ENCODE measurements at regions not wholly inside any gene's neighbourhood (a gene's known extent, or its start where the extent isn't known, plus 50 kb on each side); places are given as distances from the start of the nearest gene placed in this dataset.

DNA sequence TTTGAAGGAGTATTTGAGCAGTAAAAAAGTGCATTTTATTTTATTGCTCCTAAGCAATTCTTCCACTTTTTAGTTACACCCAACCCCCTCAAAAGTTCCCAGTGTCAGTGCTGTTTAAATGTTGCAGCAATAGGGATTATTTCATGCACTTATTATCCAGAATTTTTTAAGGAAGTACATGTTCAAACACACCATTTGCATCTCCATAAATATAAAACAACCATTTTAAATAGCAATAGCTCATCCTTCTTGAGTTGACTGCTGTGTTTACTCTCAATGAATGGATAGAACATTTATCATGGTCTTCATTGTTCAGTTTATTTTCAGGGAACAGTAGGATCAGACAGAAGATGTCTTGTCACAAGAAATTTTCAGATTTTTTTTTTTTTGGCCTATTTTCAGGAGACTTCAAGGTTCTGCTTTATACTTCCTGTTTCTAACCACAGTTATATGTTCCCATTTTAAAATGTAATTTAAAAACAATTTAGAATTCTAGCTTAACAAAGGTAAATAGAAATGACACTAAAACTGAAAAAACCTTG, 171.9 kb downstream of the TMA16 start:
- H3K4me1 Mint-ChIP-seq: no peaks in the 10 kb centered on the region
- DNase-seq (ENCODE audit: low spot score): no peak
- ChIA-PET POLR2A (no interaction called here), CTCF (interaction anchor here (1.1 to 1.6 kb wide), 2 partner anchors 14 to 116 kb away, joined by 3 to 4 read pairs; no protein-coding TSS in a partner anchor)
- no peak for TF ChIP-seq OVOL2 (CRISPR knock-in tag; IDR thresholded peaks at IDR 0.05; ENCODE audit: borderline replicate concordance)
- TF ChIP-seq, protein P1, sequence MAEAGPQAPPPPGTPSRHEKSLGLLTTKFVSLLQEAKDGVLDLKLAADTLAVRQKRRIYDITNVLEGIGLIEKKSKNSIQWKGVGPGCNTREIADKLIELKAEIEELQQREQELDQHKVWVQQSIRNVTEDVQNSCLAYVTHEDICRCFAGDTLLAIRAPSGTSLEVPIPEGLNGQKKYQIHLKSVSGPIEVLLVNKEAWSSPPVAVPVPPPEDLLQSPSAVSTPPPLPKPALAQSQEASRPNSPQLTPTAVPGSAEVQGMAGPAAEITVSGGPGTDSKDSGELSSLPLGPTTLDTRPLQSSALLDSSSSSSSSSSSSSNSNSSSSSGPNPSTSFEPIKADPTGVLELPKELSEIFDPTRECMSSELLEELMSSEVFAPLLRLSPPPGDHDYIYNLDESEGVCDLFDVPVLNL (CRISPR knock-in tag; IDR thresholded peaks at IDR 0.05; ENCODE audit: borderline replicate concordance, low read depth): no peak
- no peak for TF ChIP-seq ZNF671 (CRISPR knock-in tag; IDR thresholded peaks at IDR 0.05)
- TF ChIP-seq, protein P2, sequence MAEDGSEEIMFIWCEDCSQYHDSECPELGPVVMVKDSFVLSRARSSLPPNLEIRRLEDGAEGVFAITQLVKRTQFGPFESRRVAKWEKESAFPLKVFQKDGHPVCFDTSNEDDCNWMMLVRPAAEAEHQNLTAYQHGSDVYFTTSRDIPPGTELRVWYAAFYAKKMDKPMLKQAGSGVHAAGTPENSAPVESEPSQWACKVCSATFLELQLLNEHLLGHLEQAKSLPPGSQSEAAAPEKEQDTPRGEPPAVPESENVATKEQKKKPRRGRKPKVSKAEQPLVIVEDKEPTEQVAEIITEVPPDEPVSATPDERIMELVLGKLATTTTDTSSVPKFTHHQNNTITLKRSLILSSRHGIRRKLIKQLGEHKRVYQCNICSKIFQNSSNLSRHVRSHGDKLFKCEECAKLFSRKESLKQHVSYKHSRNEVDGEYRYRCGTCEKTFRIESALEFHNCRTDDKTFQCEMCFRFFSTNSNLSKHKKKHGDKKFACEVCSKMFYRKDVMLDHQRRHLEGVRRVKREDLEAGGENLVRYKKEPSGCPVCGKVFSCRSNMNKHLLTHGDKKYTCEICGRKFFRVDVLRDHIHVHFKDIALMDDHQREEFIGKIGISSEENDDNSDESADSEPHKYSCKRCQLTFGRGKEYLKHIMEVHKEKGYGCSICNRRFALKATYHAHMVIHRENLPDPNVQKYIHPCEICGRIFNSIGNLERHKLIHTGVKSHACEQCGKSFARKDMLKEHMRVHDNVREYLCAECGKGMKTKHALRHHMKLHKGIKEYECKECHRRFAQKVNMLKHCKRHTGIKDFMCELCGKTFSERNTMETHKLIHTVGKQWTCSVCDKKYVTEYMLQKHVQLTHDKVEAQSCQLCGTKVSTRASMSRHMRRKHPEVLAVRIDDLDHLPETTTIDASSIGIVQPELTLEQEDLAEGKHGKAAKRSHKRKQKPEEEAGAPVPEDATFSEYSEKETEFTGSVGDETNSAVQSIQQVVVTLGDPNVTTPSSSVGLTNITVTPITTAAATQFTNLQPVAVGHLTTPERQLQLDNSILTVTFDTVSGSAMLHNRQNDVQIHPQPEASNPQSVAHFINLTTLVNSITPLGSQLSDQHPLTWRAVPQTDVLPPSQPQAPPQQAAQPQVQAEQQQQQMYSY (CRISPR knock-in tag; IDR thresholded peaks at IDR 0.05): no peak
- no peak for TF ChIP-seq NFATC4 (CRISPR knock-in tag; IDR thresholded peaks at IDR 0.05)
- no peak for TF ChIP-seq TP53 (CRISPR knock-in tag; IDR thresholded peaks at IDR 0.05)
- TF ChIP-seq PRRX2 (CRISPR knock-in tag; IDR thresholded peaks at IDR 0.05): no peak
- TF ChIP-seq, protein P3, sequence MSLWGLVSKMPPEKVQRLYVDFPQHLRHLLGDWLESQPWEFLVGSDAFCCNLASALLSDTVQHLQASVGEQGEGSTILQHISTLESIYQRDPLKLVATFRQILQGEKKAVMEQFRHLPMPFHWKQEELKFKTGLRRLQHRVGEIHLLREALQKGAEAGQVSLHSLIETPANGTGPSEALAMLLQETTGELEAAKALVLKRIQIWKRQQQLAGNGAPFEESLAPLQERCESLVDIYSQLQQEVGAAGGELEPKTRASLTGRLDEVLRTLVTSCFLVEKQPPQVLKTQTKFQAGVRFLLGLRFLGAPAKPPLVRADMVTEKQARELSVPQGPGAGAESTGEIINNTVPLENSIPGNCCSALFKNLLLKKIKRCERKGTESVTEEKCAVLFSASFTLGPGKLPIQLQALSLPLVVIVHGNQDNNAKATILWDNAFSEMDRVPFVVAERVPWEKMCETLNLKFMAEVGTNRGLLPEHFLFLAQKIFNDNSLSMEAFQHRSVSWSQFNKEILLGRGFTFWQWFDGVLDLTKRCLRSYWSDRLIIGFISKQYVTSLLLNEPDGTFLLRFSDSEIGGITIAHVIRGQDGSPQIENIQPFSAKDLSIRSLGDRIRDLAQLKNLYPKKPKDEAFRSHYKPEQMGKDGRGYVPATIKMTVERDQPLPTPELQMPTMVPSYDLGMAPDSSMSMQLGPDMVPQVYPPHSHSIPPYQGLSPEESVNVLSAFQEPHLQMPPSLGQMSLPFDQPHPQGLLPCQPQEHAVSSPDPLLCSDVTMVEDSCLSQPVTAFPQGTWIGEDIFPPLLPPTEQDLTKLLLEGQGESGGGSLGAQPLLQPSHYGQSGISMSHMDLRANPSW (CRISPR knock-in tag; conservative IDR thresholded peaks at IDR 0.05; ENCODE audit: low read depth): no peak
- no peak for TF ChIP-seq FOXK1 (CRISPR knock-in tag; IDR thresholded peaks at IDR 0.05)
- TF ChIP-seq, protein P4, sequence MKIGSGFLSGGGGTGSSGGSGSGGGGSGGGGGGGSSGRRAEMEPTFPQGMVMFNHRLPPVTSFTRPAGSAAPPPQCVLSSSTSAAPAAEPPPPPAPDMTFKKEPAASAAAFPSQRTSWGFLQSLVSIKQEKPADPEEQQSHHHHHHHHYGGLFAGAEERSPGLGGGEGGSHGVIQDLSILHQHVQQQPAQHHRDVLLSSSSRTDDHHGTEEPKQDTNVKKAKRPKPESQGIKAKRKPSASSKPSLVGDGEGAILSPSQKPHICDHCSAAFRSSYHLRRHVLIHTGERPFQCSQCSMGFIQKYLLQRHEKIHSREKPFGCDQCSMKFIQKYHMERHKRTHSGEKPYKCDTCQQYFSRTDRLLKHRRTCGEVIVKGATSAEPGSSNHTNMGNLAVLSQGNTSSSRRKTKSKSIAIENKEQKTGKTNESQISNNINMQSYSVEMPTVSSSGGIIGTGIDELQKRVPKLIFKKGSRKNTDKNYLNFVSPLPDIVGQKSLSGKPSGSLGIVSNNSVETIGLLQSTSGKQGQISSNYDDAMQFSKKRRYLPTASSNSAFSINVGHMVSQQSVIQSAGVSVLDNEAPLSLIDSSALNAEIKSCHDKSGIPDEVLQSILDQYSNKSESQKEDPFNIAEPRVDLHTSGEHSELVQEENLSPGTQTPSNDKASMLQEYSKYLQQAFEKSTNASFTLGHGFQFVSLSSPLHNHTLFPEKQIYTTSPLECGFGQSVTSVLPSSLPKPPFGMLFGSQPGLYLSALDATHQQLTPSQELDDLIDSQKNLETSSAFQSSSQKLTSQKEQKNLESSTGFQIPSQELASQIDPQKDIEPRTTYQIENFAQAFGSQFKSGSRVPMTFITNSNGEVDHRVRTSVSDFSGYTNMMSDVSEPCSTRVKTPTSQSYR (CRISPR knock-in tag; IDR thresholded peaks at IDR 0.05): no peak
- TF ChIP-seq, protein P5, sequence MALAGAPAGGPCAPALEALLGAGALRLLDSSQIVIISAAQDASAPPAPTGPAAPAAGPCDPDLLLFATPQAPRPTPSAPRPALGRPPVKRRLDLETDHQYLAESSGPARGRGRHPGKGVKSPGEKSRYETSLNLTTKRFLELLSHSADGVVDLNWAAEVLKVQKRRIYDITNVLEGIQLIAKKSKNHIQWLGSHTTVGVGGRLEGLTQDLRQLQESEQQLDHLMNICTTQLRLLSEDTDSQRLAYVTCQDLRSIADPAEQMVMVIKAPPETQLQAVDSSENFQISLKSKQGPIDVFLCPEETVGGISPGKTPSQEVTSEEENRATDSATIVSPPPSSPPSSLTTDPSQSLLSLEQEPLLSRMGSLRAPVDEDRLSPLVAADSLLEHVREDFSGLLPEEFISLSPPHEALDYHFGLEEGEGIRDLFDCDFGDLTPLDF (CRISPR knock-in tag; IDR thresholded peaks at IDR 0.05): no peak
- no peak for TF ChIP-seq ZNF416 (CRISPR knock-in tag; IDR thresholded peaks at IDR 0.05)
- TF ChIP-seq, protein P6, sequence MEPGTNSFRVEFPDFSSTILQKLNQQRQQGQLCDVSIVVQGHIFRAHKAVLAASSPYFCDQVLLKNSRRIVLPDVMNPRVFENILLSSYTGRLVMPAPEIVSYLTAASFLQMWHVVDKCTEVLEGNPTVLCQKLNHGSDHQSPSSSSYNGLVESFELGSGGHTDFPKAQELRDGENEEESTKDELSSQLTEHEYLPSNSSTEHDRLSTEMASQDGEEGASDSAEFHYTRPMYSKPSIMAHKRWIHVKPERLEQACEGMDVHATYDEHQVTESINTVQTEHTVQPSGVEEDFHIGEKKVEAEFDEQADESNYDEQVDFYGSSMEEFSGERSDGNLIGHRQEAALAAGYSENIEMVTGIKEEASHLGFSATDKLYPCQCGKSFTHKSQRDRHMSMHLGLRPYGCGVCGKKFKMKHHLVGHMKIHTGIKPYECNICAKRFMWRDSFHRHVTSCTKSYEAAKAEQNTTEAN (CRISPR knock-in tag; IDR thresholded peaks at IDR 0.05): no peak
- no peak for TF ChIP-seq SP1 (CRISPR knock-in tag; conservative IDR thresholded peaks at IDR 0.05)
- no peak for TF ChIP-seq FOXP1 (CRISPR knock-in tag; IDR thresholded peaks at IDR 0.05; ENCODE audit: borderline replicate concordance)
- no peak for TF ChIP-seq NFYB (CRISPR knock-in tag; conservative IDR thresholded peaks at IDR 0.05; ENCODE audit: low read depth)
- H3K9me3 Mint-ChIP-seq: no peaks in the 10 kb centered on the region
- no peak for ATAC-seq
- H3K27me3 Mint-ChIP-seq (ENCODE audit: low read depth): no peaks in the 10 kb centered on the region
- H3K36me3 Mint-ChIP-seq: no peaks in the 10 kb centered on the region
- no peak overlapping the region for H3K4me3 Mint-ChIP-seq
- no peak overlapping the region for H3K27ac Mint-ChIP-seq

Measured in WTC11 (cell line).